DMS53 treated with DMSO at 0.1 percent for 48 hours (cell line): ENCODE measurements at regions not wholly inside any gene's neighbourhood (a gene's known extent, or its start where the extent isn't known, plus 50 kb on each side); places are given as distances from the start of the nearest gene placed in this dataset.
"Not testable (repeated sequence)": the region's sequence is repeated elsewhere in the genome, so short reads cannot be mapped to it uniquely, and the experiment has no call there.

Experiments
- DNase-seq: peaks from one replicate; lab custom pipeline; 2025; ENCODE audit not compliant: unreplicated experiment; lab: John Stamatoyannopoulos, UW

DNA sequence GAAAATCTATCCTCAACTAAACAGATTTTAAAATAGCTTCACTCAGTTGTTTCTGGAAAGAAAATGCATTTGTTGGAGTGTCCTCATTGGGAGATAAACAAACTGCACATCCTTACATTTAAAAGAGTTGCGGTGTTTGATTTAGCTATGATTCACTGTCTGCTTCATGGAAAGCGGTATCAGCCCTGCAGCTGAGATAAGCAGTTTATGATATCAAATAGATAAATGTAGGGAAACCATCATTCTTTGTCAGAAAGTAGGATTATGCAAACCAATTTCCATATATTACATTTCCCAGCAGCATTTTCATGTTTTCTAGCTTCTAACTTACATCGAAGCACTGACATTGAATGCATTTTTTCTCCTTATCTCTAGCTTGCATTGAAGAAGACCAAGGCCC, 698.9 kb downstream of the DIPK2A start:
- DNase-seq: no peak

DNA sequence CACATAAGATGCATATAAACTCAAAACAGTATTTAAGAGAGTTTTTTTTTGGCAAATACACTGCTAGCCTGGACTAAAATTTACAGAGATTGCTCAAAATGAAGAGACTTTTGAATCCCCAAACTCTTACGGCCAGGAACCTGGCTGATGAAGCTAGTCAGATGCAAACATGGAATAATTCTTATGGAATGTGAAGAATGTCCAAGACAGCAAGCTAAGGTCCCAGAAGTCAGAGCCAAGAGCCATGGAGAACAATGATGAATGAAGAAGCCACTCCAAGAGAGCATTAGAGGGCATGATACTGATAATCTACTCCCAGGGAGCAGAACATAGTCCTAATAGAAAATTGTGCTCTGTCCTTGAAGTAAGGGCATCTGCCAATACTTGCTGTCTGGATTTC, 705.5 kb downstream of the DIPK2A start:
- DNase-seq: no peak

DNA sequence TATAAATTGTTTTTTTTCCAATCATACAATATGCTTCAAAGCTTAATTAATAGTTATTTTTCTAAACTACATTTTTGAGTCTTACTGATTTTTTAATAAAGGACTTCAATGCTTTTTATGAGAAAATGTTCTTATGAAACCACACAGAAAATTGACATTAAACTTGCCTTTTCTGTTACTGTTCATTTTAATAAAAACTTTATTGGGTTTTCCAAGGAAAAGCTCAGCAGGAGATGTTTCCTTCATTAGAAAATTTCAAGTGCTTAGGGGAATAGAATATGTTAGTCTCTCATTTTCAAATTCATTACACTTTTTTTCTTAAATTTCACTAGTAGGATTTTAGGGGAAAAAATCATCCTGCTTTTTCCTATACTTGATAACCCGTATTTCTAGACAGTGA, 711.4 kb downstream of the DIPK2A start:
- no peak for DNase-seq

DNA sequence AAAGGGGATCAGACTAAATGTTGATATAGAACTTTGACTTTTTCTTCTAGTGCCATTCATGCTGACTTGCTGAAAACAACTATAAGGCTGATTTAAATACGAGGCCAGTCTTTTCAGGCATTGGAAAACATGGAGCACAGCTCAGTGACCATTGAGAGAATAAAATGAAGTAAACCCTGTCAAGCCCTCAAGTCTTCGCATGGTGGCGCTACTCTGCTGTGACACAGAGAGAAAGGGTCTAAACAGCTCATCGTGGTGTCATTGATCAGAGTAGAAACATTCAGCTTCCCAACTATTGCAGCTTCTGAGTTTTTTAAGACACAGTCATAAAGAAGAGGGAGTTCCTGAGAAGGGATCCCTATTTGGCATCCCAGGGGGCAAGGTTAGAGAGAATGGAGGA, 716.2 kb downstream of the DIPK2A start:
- no peak for DNase-seq

DNA sequence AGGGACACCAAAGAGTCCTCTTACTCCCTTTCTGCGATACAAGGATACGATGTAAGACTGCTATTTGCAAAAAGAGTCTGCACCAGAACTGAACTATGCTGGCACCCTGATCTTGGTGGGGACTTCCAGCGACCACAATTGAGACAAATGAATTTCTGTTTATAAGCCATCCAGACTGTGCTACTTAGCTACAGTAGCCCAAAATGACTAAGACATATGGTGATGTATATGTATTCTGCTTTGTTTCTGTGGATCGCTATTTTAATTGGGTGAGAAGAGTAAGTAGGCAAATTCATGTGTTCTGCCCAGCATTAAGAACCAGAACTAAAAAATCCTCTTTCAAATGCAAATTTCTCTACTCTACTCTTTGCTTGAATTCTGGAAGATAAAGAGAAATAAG, 720.9 kb downstream of the DIPK2A start:
- DNase-seq: no peak

DNA sequence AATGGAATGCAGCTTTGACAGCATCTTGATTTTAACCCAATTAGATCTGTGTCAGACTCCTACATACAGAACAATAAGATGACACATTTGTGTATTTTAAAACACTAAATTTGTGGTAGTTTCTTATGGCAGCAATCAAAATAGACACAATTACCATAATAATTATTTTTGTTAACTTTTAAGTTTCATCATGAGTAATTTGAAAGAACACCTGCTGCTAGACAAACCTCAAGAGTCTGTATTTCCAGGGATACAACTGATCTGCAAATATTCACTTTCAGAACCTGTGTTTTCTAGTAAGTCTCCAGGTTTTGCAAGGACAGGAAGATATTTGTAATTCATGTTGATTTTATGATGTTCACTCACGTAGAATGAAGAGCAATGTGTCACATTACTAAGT, 736.8 kb downstream of the DIPK2A start:
- no peak for DNase-seq

DNA sequence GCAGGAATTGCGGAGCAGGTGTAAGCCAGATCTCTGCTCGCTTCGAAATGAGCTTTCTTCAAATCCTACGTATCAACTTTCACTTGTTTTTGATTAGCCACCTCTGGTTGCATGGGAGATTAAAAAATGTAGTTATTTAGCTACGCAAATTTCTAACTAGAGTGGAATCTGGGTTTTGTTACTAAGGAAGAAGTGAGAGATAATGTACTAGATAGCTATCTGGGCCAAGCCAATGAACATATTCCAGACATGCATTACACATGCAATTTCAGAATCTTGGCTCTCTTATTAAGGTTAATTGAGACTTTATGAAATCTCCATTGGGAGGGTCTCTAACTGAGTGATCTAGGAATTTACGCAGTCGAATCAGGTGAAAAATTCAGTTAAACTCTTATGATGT, 765.7 kb downstream of the DIPK2A start:
- DNase-seq: no peak

DNA sequence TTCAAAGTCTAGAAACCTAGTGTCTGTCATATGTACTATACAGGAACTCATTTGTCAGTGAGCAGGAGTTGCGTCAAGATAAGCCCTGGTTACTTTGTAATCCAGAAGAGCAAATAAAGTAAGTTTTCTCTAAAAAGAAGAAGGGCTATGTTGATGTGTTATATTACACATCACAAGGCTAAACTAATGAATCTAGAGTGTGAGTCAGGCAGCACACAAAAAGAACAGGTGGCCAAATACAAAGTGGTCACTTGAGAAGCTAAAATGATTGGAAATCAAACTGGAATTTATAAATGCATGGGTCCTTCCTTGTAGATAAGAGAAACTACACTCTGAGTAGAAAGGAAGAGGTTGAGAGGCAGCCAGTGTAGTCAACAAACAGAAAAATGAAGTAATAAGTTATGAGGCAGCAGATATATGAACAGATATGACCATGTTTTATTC, 771.6 kb downstream of the DIPK2A start:
- DNase-seq: peak; percentile 28

DNA sequence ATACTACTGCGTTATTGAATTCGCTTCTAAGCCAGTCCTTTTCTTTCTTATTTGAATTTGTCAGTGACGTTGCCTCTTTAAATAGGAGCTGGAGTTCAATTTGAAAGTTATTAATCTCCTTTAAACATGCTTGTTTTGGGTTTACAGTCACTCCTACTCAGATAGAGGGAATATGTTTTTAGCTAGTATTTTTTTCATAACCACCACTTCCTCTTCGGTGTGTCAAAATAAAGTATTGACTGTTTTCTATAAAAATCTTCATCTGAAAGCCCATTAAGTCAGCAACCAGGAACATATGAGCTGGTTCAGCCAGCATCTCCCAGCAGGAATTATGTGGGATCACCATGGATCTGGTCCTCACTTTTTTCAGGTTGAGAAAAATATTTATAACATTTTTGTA, 772.9 kb downstream of the DIPK2A start:
- DNase-seq: no peak

DNA sequence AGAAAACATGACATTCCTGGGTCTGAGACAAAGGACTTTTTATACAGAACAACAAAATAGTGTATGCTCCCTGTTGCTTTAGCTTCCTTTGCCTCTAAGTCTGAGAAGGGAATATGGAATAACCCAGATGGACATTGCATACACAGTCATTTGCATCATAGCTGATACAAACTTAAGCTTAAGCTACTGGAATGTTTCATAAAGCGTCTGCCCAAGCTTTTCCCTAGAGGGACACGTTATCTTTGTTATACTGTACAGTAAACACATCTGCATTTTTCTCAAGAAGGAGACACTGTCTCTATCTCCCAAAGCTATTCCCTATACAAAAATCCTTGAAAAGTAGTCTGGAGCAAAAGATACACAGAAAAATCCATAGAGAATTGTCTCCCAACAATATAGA, 775.0 kb downstream of the DIPK2A start:
- no peak for DNase-seq

DNA sequence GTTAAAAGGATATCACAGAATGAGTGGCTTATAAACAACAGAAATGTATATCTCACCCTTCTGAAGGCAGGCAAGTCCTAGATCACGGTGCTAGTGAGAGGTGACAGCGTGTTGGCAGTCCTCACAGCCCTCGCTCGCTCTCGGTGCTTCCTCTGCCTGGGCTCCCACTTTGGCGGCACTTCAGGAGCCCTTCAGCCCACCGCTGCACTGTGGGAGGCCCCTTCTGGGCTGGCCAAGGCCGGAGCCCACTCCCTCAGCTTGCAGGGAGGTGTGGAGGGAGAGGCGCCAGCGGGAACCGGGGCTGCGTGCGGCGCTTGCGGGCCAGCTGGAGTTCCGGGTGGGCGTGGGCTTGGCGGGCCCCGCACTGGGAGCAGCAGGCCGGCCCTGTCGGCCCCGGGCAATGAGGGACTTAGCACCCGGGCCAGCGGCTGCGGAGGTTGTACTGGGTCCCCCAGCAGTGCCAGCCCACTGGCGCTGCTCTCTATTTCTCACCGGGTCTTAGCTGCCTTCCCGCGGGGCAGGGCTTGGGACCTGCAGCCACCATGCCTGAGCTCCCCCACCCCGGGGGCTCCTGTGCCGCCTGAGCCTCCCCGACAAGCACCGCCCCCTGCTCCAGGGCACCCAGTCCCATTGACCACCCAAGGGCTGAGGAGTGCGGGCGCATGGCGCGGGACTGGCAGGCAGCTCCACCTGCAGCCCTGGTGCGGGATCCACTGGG, 778.1 kb downstream of the DIPK2A start:
- DNase-seq: not testable (repeated sequence)

DNA sequence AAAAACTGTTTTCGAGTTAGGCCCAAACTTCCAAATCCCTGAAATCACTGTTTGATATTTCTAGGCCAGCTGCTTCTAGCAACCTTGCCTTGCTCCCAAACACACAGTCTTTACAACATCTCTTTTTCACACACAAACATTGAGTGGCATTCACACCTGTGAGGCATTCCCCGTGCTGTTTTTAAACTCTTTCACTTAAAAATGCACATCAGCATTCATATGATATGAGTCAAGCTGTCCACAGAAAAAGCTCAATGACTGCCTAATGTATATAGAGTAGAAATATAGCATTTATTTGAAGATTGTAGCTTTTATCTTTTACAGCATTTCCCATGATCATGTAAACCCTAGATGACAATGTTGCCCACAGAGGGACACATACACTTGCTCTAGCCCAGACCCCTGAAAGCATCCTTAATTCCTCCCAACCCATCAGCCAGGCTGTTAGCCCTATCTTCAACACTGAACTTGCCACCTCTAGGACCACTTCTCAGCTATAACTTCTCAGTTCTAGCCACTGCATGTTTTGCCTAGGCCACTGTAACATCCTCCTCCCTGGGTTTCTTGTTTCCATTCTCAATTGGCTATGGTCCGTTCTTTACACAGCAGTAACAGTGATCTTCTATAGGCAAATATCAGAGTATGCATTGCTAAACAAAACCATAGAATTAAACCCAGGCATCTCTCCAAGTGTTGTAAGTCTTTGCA, 782.6 kb downstream of the DIPK2A start:
- no peak for DNase-seq

DNA sequence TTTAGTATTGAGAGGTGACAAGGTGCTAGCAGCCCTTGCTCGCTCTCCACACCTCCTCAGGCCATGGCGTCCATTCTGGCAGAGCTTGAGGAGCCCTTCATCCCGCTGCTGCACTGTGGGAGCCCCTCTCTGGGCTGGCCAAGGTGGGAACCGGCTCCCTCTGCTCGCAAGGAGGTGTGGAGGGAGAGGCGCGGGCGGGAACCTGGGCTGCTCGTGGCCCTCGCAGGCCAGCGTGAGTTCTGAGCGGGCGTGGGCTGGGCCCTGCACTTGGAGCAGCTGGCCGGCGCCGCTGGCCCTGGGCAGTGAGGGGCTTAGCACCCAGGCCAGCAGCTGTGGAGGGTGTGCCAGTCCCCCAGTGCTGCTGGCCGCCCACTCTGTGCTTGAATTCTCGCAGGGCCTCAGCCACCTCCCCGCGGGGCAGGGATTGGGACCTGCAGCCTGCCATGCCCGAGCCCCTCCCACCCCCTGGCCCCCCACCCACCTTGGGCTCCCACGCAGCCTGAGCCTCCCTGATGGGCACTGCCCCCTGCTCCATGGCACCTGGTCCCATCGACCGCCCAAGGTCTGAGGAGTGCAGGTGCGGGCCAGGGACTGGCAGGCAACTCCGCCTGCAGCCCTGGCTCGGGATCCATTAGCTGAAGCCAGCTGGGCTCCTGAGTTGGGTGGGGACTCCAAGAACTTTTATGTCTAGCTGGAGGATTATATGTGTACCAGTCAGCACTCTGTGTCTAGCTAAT, 785.2 kb downstream of the DIPK2A start:
- no peak for DNase-seq

DNA sequence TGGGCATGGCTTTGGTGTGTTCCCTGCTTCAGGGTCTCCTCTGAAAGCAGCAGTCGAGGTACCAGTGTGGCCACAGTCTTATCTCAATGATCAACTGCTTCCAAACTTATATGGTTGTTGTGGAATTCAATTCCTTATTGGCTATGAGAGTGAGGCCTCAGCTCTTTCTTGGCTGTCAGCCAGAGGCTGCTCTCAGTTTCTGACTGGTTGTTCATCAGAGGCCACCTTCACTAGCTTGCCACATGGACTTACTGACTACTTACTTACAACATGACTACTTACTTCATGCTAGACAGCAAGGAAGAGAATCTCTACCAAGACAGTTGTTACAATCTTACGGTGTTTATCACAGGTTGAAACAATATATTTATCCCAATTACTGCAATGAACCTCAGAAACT, 789.2 kb downstream of the DIPK2A start:
- no peak for DNase-seq

DNA sequence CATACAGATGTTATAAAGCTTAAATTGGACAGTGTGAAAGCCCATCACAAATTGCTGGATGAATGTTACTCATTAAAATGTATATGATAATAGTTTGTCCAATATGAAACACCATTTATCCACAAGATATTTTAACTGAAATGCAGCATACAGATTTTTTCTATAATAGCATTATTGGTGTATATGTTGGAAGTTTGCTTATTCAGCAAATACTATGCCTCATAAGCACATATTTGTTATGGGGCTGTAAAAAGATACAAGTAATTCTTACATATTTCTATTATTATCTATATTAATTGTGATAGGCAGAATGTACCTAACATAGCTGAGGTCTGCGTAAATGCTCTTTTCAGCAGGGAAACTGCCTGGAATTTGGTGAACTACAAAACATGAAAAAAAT, 790.5 kb downstream of the DIPK2A start:
- no peak for DNase-seq

DNA sequence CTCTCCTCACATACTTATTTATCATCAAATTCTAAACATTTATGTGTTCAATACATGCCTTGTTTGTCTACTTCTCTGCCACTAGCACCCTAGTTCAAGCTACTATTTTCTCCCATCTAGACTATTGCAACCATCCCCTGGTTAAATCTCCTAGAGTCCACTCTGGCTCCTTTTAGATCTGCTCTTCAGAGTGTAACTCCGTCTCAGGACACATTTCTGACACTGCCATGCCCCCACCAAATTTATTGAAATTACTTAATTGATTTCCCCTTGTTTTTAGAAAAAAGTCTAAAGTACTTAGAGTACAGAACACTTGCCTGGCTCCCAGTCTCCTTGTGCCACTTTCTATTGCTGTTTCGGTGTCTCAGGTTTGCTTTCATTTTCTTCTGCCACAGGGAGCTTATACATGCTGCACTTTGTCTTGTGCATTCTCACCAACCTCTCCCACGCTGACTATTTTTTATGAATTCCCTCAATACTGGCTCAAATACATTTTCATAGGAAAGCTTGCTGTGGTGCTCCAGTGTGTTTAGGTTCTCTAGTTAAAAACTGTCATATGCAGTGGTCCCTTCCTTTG, 792.3 kb downstream of the DIPK2A start:
- no peak for DNase-seq

DNA sequence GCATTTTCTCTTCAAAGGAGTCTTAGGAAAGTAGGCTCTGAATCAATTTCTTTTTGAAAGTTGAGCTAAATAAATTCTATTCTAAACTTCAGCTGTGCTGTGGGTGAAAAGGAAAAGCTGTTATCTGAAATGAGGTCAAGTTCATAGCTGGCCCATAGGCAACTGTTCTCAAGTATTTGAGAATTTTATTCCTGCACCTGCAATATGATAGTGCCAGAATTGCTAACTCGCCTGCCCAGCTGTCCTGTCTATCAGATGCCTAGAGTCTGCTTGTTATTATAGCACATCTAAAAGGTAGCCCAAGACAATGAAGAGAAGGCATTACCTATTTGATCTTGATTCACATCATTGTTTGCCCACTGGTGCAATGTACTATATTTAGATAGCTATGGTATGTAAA, 798.7 kb downstream of the DIPK2A start:
- no peak for DNase-seq

DNA sequence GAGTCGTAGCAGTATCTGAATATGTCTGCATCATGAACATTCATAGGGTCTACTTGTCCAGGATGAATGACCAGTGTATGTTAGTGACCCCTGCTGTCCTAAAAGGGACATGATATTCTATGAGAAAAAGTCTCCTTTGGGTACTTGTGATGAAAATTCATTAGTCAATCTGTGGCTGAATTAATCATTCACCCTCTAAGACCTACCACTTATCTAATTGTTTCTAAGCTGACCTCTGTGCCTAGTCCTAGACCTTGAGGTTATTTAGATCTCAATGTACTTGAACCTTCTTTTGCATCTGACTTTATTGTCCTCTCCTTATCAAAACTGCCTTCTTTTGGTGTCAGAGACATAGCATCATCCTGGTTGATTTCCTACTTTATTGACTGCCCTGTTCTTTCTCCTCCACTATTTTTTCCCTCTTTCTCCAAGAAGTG, 799.3 kb downstream of the DIPK2A start:
- peak; percentile 51 for DNase-seq

DNA sequence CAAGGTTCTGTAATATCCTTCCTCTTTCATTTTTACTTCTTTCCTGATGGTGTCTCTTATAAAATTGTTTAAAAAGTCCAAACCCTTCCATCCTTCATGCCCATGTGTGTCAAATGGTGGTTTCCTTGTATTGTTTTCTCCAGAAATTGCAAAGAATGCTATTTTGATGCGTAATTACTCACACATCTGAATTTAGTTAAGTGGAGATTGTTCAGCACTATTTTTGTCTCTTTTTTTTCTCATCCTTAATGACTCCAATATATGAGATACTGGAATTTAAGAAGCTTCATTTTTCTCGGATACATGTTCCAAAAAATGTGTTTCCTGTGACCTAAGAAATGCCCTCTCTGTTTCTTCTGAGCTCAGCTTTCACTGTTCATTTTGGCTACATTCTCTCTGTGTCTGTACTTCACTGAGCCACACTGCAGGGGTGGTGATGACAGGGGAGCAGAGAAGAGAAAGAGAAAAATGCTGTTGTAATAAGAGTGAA, 799.8 kb downstream of the DIPK2A start:
- no peak for DNase-seq

DNA sequence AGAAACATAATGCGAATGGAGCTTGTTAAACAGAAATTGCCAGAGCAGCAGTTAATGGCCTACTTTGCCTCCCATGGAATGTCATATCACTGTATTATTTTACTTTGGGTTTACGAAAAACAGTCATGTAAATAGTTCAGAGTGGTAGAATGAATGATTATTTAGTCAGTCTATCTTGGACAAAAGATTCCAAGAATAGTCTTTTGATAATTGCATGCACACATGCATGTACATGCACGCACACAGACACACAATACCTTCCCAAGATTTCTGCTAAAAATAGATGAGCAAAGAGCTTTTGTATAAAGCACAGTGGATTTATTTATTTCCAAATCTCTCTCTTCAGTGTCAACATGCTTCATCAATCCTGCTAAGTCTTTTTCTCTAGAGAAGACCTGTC, 800.7 kb downstream of the DIPK2A start:
- no peak for DNase-seq

DNA sequence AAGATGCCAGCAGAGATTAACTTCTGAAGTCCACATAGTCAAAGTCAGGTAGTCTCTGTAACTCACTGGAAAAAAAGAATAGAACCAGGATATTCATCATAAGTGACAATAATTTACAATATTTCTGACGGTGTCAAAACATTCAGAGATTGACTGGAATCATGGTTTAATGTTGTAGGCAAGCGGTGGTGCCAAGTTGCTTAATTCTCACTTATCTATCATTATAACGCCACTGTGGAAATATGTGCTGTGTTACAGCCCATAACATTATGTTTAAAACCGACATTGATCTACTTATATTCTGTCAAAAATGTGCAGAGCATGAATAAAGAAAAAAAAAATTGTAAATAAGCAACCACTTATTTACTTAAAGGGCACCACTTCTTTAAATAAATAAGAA, 801.7 kb downstream of the DIPK2A start:
- DNase-seq: no peak

DNA sequence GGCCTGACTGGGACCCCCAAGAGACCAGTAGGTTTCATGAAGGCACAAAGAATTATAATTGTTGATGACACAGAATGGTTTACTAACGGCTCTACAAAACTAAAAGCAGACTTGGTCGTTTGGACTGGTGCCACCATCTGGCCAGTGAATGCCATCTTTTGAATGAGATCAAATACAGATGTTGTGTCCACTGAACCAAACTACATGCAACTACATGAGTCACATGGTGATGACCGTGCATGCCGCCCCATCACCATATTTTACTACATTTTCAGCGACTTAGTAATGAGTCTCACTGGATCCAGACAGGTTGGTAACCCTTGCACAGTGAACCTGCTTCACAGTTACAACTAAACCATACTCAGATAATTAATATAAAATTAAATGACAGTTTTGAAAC, 803.3 kb downstream of the DIPK2A start:
- DNase-seq: no peak
